GM12878 (cell line): ENCODE measurements at regions not wholly inside any gene's neighbourhood (a gene's known extent, or its start where the extent isn't known, plus 50 kb on each side); places are given as distances from the start of the nearest gene placed in this dataset.

Experiments
- BCL11A ChIP-seq: IDR thresholded peaks from 2 replicates; pipeline ENCODE4 v1.6.1; 2011; ENCODE audit warnings: low read depth, low read length
- PRDM15 ChIP-seq: fragments of 450-650 bp; formaldehyde crosslinking; IDR thresholded peaks from 2 replicates; pipeline ENCODE4 v1.4.0; 2020; ENCODE audit warnings: mild to moderate bottlenecking, moderate library complexity
- SKIL ChIP-seq: fragments of 450-650 bp; IDR thresholded peaks from 2 replicates; pipeline ENCODE4 v1.6.1; 2017; ENCODE audit warnings: mild to moderate bottlenecking, low read depth, inconsistent platforms; ENCODE audit not compliant: poor library complexity, severe bottlenecking
- SMC3 ChIP-seq: IDR thresholded peaks from 2 replicates; pipeline ENCODE4 v1.6.1; 2011; ENCODE audit warnings: low read length, improper control_type of control experiment, borderline replicate concordance
- ZNF24 ChIP-seq: fragments of 450-650 bp; IDR thresholded peaks from 2 replicates; pipeline ENCODE4 v1.6.1; 2017; ENCODE audit warnings: antibody characterized with exemption, mild to moderate bottlenecking
- TF ChIP-seq, protein P1 (sequence below): fragments of 450-650 bp; IDR thresholded peaks from 2 replicates; pipeline ENCODE4 v1.6.1; 2016; ENCODE audit warnings: mild to moderate bottlenecking

DNA sequence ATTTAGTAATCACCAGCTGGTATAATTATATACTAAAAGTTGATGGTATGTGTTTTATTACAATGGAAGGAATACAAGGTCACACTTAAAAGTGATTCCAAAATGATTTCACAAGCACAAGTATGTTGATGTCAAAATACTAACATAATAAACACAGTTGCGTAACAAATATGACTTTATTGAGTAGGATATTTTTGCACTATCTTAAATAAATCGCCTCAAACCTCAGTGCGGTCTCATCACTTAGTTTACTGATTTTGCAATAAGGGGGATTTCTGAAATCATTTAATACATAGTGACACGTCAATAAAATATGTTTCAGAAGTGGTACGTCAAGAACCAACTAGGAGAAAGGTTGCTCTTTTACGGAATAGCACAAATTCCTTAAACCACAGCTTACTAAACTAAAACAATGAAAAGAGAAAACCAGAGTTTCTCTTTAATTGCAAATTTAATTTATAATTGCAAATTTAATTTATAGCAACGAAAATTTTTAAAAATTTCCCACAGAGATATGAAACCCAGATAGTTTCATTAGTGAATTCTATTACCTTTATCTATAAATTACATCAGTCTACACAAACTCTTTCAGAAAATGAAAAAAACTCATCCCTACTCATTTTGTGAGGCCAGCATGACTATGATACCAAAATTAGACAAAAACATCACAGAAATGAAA lies 304.0 kb upstream of the REG3G start (continued):
- no peak for TF ChIP-seq PRDM15 (CRISPR knock-in tag)
- no peak for TF ChIP-seq ZNF24
- TF ChIP-seq, protein P1, sequence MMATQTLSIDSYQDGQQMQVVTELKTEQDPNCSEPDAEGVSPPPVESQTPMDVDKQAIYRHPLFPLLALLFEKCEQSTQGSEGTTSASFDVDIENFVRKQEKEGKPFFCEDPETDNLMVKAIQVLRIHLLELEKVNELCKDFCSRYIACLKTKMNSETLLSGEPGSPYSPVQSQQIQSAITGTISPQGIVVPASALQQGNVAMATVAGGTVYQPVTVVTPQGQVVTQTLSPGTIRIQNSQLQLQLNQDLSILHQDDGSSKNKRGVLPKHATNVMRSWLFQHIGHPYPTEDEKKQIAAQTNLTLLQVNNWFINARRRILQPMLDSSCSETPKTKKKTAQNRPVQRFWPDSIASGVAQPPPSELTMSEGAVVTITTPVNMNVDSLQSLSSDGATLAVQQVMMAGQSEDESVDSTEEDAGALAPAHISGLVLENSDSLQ, result no peak
- no peak for TF ChIP-seq SKIL
- TF ChIP-seq SMC3, result no peak
- no peak for TF ChIP-seq BCL11A
